Endothelial cell of umbilical vein (primary cell): ENCODE measurements at regions not wholly inside any gene's neighbourhood (a gene's known extent, or its start where the extent isn't known, plus 50 kb on each side); places are given as distances from the start of the nearest gene placed in this dataset.

Source experiments
- BruUV-seq: library from RNA; stranded (reverse); fragments of 400-500 nt; replicated peaks from 2 replicates; lab custom pipeline; 2021; lab: Mats Ljungman, UMichigan
- CTCF ChIA-PET: fragments of 300-600, 350-600 bp; sonication (Branson Sonifier 250); formaldehyde crosslinking; loops from one replicate; lab custom pipeline; 2021; ENCODE audit warnings: antibody characterized with exemption, inconsistent platforms; lab: Charles Lee
- POLR2A ChIA-PET: fragments of 300-600, 350-600 bp; sonication (Branson Sonifier 250); formaldehyde crosslinking; loops from one replicate; lab custom pipeline; 2021; ENCODE audit warnings: antibody characterized with exemption, inconsistent platforms; lab: Charles Lee
- DNase-seq: peaks from one replicate; pipeline ENCODE4 v3.0.0-alpha.2; 2011; ENCODE audit warnings: low read depth, low spot score
- FAIRE-seq: peaks from 2 replicates; lab custom pipeline; 2011; peaks lifted over from hg19 to GRCh38; lab: Jason Lieb, UNC
- H2AFZ ChIP-seq: 2 replicates; pipeline ENCODE4 v1.6.0; 2012; ENCODE audit warnings: low read depth, low read length, control low read depth, inconsistent platforms
- H3K27ac ChIP-seq: 2 replicates; pipeline ENCODE4 v1.5.1; 2011; ENCODE audit warnings: low read depth, mild to moderate bottlenecking, control low read depth, low read length, moderate library complexity; ENCODE audit not compliant: insufficient read depth
- H3K27me3 ChIP-seq, 2 experiments: 2 replicates each; pipeline versions ENCODE4 v1.6.0 to v1.6.1; 2011; ENCODE audit warnings: low read length in 2 of 2, mixed read lengths in 1 of 2; ENCODE audit not compliant: control insufficient read depth in 2 of 2, insufficient read depth in 2 of 2
- H3K36me3 ChIP-seq, 2 experiments: 2 replicates in 1 of 2; 3 replicates in 1 of 2; pipeline ENCODE4 v1.5.1; 2011; ENCODE audit warnings: low read length in 2 of 2, mild to moderate bottlenecking in 1 of 2, moderate library complexity in 1 of 2; ENCODE audit not compliant: control insufficient read depth in 2 of 2, insufficient read depth in 2 of 2; ENCODE audit errors: extremely low read depth in 1 of 2
- H3K4me1 ChIP-seq: 3 replicates; pipeline ENCODE4 v1.5.1; 2011; ENCODE audit warnings: mild to moderate bottlenecking, low read length; ENCODE audit not compliant: control insufficient read depth, insufficient read depth; ENCODE audit errors: extremely low read depth
- H3K4me2 ChIP-seq: 2 replicates; pipeline ENCODE4 v1.6.1; 2011; ENCODE audit warnings: low read length, control low read depth, mixed read lengths; ENCODE audit not compliant: insufficient read depth
- H3K4me3 ChIP-seq, 3 experiments: fragments of 200-600 bp in 1 of 3; sonication (generic), shearing (Covaris generic) in 1 of 3; replicated peaks in 1 of 3; 2 replicates each; pipeline ENCODE4 v1.5.1; 2011 to 2016; ENCODE audit warnings: control low read depth in 3 of 3, low read length in 3 of 3, mild to moderate bottlenecking in 2 of 3, inconsistent platforms in 1 of 3, low read depth in 1 of 3, moderate library complexity in 1 of 3; ENCODE audit not compliant: insufficient read depth in 1 of 3
- H3K79me2 ChIP-seq: 2 replicates; pipeline ENCODE4 v1.6.0; 2012; ENCODE audit warnings: low read length, inconsistent platforms; ENCODE audit not compliant: control insufficient read depth, insufficient read depth
- H3K9ac ChIP-seq: replicated peaks from 2 replicates; pipeline ENCODE3; 2011; ENCODE audit warnings: low read length, control low read depth; ENCODE audit not compliant: insufficient read depth; ENCODE audit errors: extremely low read depth
- H3K9me1 ChIP-seq: replicated peaks from 3 replicates; pipeline ENCODE4 v1.6.0; 2011; ENCODE audit warnings: mild to moderate bottlenecking, low read length; ENCODE audit not compliant: control insufficient read depth, insufficient read depth; ENCODE audit errors: extremely low read depth
- H3K9me3 ChIP-seq: replicated peaks from 2 replicates; pipeline ENCODE4 v1.5.1; 2012; ENCODE audit warnings: low read length, inconsistent platforms; ENCODE audit not compliant: control insufficient read depth, insufficient read depth
- H4K20me1 ChIP-seq: replicated peaks from 2 replicates; pipeline ENCODE3; 2011; ENCODE audit warnings: mild to moderate bottlenecking, low read length; ENCODE audit not compliant: control insufficient read depth, insufficient read depth; ENCODE audit errors: extremely low read depth
- CTCF ChIP-seq, 2 donors: IDR thresholded peaks; 1 replicate in 1 of 2; 2 replicates in 1 of 2; pipeline ENCODE4 v1.5.1; 2011; ENCODE audit warnings: low read length in 2 of 2, mild to moderate bottlenecking in 2 of 2, moderate library complexity in 2 of 2, control low read depth in 1 of 2, inconsistent platforms in 1 of 2, low read depth in 1 of 2; ENCODE audit not compliant: insufficient read depth in 1 of 2; ENCODE audit errors: extremely low read depth in 1 of 2
- EZH2 ChIP-seq: IDR thresholded peaks from 2 replicates; pipeline ENCODE4 v1.6.1; 2012; ENCODE audit warnings: borderline replicate concordance, low read depth, mild to moderate bottlenecking, moderate library complexity, low read length, inconsistent platforms; ENCODE audit not compliant: severe bottlenecking
- FOS ChIP-seq: IDR thresholded peaks from 2 replicates; pipeline ENCODE4 v1.6.1; 2011; ENCODE audit warnings: mild to moderate bottlenecking, low read length, moderate library complexity, borderline replicate concordance; ENCODE audit not compliant: insufficient read depth
- GATA2 ChIP-seq: IDR thresholded peaks from 2 replicates; pipeline ENCODE4 v1.7.0; 2011; ENCODE audit warnings: low read depth, mild to moderate bottlenecking, moderate library complexity, mixed read lengths, low read length; ENCODE audit not compliant: insufficient read length, insufficient read depth
- JUN ChIP-seq: IDR thresholded peaks from 2 replicates; pipeline ENCODE4 v1.6.1; 2011; ENCODE audit warnings: borderline replicate concordance, low read depth; ENCODE audit not compliant: insufficient read length, insufficient read depth
- MAX ChIP-seq: IDR thresholded peaks from 2 replicates; pipeline ENCODE4 v1.6.1; 2011; ENCODE audit not compliant: insufficient read depth, insufficient read length
- MYC ChIP-seq: IDR thresholded peaks from one replicate; pipeline ENCODE4 v1.6.1; 2011; ENCODE audit warnings: mild to moderate bottlenecking, low read depth, low read length
- POLR2A ChIP-seq: IDR thresholded peaks from 2 replicates; pipeline ENCODE4 v1.6.1; 2012; ENCODE audit warnings: low read depth, mild to moderate bottlenecking, control low read depth, low read length
- POLR2AphosphoS5 ChIP-seq: IDR thresholded peaks from 2 replicates; pipeline ENCODE4 v1.6.1; 2012; ENCODE audit warnings: low read depth, mild to moderate bottlenecking, control low read depth, low read length, moderate library complexity; ENCODE audit not compliant: insufficient read depth
- dilution Hi-C: fragments of 300-500 bp; cut with MboI; formaldehyde crosslinking; loops from one replicate; pipeline ENCODE4 v1.15.0; 2019; ENCODE audit warnings: low sequenced_read_pairs; ENCODE audit not compliant: extremely low pct_ligation_motif_present
- intact Hi-C: fragments of 100-400 bp; cut with micrococcal nuclease; formaldehyde crosslinking; loops from one replicate; pipeline ENCODE4 v1.10.0; 2022

- dilution Hi-C loops = no loop called here
- intact Hi-C loops = no loop called here
- H3K9me3 ChIP-seq = no peaks in the 10 kb centered on the region
- ChIA-PET POLR2A (no interaction called here), CTCF (interaction anchor here (0.7 to 5.0 kb wide), 11 partner anchors 9 to 515 kb away, joined by 3 to 45 read pairs (median 4); no protein-coding TSS in a partner anchor)
- H3K27me3 ChIP-seq = no peaks in the 10 kb centered on the region
- H2AFZ ChIP-seq = no peak overlapping the region
- FAIRE-seq (no peak), DNase-seq (no peak)
- H3K4me1 ChIP-seq = peaks cover 39% of the 10 kb centered on the region
- no peak overlapping the region for H3K27ac ChIP-seq
- no peak overlapping the region for H3K4me2 ChIP-seq
- H3K4me3 ChIP-seq = no peak overlapping the region
- no peaks in the 10 kb centered on the region for H3K9me1 ChIP-seq
- H3K79me2 ChIP-seq = peaks cover 48% of the 10 kb centered on the region
- no peaks in the 10 kb centered on the region for H4K20me1 ChIP-seq
- no peak overlapping the region for H3K9ac ChIP-seq
- TF ChIP-seq EZH2 (no peak), MAX (no peak), JUN (no peak), POLR2AphosphoS5 (no peak), POLR2A (no peak), MYC (no peak), FOS (no peak), CTCF (IDR thresholded peaks at IDR 0.05; ENCODE audit: extremely low read depth in 1 of 2, insufficient read depth in 1 of 2, low read depth in 1 of 2, low read length in 2 of 2) (no peak), GATA2 (no peak)
- BruUV-seq = no TSS peak
- H3K36me3 ChIP-seq = no peaks in the 10 kb centered on the region
These were observed 114.8 kb upstream of the WDR11 start for GRCh38 chr10:120736377-120736776.
